DMS153 (cell line): ENCODE measurements at regions not wholly inside any gene's neighbourhood (a gene's known extent, or its start where the extent isn't known, plus 50 kb on each side); places are given as distances from the start of the nearest gene placed in this dataset.
"Not testable (repeated sequence)": the region's sequence is repeated elsewhere in the genome, so short reads cannot be mapped to it uniquely, and the experiment has no call there.

ENCODE experiments used
- DNase-seq: peaks from one replicate; lab custom pipeline; 2025; lab: John Stamatoyannopoulos, UW

DNA sequence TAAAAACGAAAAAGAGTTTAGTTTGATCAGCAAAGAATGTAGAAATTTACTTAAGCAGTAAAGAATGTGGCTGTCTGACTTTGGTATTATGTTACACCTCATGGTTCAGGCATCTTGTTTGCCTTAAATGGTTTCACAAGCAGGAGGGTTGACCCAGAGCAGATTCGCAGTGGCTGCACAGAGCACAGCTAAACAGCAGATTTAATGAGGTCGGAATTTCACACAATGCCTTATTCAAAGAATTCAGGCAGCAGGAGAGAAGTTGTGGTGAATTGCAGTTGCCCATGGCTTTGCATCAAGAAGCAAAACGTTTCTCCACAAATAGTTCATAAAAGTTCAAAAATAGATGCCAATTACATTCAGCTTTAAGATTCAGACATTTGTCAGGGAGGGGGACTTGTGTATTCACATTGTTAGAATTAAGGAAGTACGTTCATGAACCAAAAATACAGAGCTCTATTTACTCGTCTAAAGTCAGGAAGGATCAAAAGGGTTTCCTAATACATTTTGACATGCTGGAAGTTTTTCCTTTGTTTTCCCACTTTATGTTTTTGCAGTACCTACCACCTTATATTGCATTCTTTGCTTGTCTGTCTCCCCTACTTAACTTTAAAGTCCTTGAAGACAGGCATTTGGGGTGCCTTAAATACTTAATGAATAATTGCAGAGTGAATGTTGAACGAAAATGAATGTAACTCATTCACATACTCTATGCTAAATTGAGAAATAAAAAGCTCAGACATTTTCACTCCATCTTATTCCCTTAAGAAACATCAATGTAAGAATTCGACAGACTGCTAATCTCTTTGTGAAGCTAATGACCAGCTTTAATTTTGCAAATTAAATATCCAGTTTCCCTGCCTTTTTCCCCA is 1163.6 kb upstream of the CITED2 start:
- DNase-seq = no peak

DNA sequence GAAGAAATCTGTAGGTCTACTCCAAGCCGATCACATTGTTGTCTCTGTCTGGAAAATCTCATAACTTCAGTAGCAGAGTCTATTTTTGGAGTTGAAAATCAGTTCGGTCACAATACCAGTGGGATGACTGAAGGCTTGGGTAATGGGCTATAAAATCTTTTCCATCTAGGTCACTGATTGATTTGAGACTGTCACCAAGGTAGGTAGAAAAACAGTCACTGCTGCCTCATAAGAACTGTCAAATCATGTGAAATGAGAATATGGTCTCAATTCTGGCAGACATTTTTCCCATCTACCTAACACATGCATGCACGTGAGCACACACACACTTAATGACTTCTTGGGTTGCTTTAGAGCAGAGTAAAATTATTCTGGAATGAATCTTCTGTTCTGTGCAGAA is 1162.8 kb upstream of the CITED2 start:
- no peak for DNase-seq

DNA sequence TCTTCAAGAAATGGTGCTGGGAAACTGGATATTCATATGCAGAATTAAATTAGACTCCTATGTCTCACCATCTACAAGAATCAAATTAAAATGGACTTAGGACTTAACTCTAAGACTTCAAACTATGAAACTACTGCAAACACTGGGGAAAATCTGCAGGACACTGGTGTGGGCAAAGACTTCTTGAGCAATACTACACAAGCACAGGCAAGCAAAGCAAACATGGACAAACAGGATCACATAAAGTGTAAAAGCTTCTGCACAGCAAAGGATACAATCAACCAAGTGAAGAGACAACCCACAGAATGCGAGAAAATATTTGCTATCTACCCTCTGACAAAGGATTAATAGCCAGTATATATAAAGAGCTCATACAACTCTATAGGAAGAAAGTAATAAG is 1161.1 kb upstream of the CITED2 start:
- DNase-seq = no peak

DNA sequence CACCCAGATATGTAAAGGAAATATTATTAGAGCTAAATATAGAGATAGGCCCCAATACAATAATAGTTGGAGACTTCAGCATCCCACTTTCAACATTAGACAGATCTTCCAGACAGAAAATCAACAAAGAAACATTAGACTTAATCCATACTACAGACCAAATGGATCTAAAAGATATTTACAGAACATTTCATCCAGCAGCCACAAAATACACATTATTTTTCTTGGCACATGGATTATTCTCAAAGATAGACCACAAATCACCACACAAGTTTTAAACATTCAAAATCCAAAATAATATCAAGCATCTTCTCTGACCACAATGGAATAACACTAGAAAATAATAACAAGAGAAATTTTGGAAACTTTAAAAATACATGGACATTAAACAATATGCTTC is 1159.1 kb upstream of the CITED2 start:
- DNase-seq = no peak

DNA sequence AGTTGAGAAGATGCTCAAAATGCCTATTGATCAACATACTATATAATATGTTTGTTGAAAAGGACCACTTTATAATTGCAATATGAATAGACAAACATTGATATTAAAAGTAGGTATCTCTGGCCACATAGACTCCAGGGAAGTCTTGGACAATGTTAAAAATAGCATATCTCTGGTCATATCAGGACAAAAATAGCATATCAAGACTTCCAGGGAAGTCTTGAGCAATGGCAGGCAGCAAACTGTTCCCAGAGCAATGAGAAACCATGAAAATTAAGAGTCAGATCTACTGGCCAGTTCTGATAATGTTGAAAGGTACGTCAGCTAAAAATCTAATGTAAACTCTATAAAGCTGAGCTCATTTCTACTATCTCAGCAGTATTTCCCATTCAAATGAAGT is 1130.3 kb upstream of the CITED2 start:
- no peak for DNase-seq

DNA sequence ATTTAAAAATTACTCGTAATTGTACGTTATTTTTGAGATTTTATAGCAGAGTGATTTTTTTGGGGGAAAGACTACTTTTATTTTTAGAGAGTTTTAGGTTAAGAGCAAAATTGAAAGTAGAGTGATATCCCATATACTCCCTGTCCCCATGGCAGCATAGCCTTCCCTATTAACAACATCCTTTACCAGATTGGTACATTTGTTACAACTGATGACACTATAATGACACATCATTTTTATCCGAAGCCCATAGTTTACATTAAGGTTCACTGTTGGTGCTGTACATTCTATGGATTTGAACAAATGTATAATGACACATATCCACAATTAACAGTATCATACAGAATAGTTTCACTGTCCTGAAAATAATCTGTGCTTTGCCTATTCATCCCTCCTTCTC is 1126.4 kb upstream of the CITED2 start:
- no peak for DNase-seq

DNA sequence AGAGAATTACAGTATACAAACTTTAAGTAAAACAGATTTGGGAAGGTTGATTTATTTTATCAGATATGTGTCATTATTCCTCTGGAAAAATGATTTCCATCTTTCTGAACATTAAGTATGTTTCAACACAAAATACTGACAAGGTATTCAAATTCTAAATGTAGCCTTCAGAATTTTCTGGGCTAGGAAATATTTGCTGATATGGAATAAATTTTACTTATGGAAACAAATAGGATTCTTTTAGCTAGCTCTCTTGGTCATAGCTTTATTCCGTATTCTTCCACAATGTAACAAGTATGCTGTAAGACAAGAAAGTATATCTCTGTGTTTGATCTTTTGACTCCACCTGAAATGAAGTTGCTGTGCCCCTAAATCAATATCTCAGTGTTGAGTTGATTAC is 1125.2 kb upstream of the CITED2 start:
- DNase-seq = no peak

DNA sequence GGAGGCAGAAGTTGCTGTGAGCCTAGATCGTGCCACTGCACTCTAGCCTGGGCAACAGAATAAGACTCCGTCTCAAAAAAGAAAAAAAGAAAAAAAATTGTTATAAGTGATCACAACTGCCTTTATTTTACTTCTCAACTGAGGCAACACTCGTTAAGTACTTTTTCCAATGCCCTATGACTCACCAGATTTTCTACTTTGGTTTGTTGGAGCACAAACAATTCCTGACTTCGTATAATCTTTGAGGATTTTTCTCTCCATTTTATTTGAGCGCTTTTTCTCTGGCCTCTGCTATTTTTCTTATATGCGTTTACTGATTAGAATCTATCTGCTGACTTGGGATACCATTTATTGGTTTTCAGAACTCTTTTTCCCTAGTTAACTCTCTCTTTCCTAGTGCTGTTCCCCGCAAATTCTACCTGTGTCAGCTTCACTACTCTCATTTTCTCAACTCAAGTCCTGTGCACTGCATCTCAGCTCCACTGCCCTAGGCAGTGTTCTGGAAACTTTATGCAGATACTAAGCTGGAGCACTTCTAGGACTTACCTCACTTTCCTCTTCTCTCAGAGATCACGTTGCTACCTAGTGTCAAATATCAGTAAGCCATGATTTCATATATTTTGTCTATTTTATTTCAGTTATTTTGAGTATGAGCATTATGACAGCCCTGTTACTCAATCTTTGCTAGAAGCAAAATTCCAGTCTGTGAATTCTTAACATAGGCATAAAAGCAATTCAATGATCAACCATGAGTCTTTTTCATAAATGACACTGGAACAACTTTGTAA is 1120.1 kb upstream of the CITED2 start:
- DNase-seq = no peak

DNA sequence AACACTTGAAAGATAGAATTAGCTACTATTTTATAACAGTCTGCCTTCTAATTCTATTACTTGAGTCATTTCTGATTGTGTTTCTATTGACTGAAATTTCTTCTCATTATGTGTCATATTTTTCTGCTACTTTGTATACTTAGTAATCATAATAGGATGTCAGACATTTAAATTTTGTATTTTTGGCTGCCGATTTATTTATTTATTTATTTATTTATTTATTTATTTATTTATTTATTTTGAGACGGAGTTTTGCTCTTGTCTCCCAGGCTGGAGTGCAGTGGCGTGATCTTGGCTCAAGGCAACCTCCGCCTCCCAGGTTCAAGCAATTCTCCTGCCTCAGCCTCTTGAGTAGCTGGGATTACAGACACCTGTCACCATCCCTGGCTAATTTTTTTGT is 1119.0 kb upstream of the CITED2 start:
- DNase-seq = not testable (repeated sequence)

DNA sequence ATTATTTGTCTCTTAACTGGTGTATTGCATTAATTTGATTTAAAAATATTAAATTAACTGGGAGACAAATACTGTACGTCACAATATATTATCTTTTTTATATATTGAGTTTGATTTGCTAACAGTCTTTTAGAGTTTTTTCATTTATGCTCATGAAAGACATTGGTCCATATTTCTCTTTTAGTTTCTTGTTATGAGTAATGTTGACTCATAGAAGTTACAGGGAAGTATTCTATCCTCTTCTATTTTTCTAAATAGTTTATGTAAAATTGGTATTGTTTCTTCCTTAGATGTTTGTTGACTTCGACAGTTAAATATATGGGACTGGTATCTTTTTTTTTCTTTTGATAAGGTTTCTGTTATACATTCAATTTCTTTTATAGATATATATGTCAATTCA is 1115.6 kb upstream of the CITED2 start:
- no peak for DNase-seq

DNA sequence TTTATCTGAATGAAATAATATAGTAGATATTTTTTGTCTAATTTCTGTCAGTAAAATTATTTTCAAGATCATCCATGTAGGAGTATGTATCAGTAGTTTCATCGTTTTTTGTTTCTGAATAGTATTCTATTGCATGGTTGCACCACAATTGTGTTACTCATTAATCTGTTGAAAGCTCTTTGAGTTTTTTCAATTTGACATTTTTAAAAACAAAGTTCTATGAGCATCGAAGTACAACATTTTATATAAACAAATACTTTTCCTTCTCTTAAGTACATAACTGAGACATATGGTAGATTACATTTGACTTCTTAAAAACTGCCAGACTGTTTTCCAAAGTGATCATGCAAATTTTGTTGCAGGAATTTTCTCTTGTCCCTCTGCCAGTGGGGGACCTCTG is 1113.1 kb upstream of the CITED2 start:
- DNase-seq = no peak

DNA sequence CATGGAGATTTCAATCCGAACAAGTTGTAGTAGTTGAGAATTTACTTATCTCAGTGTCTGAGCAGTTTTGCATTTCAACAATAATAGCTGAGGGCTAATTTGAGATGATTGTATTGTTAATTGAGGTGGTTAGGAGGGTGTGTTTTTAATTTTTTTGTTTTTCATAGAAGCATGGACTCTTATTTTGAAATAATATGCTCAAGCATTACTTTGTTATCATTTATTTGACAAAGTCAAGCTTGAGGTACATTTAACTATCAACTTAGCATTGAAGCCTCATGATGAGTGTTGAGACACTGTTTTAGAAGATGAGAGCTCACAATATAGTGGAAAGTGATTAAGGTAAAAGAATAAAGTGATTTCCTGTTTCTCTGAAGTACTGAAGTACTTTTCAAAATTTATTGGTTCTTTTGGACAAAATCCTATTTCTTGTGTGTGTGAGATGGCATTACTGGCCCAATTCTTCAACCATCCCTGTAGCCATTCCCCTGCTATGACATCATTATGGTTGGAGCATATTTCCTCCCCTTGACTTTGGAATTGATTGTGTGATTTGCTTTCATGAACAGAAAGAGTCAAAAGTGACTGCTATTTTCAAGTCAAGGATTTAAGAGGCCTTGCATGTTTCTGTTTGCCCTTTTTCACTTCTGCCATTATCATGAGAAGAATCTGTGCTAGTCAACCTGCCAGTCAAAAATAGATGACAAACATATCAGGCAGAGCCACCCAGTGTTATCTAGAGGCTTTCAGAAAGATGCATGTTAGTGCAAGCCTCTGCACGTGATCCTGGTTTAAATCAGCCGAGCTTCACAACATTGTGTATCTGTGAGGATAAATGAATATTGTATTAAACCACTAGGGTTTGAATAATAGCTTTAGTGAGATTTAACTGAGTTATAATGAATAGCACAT is 1112.3 kb upstream of the CITED2 start:
- DNase-seq = no peak

DNA sequence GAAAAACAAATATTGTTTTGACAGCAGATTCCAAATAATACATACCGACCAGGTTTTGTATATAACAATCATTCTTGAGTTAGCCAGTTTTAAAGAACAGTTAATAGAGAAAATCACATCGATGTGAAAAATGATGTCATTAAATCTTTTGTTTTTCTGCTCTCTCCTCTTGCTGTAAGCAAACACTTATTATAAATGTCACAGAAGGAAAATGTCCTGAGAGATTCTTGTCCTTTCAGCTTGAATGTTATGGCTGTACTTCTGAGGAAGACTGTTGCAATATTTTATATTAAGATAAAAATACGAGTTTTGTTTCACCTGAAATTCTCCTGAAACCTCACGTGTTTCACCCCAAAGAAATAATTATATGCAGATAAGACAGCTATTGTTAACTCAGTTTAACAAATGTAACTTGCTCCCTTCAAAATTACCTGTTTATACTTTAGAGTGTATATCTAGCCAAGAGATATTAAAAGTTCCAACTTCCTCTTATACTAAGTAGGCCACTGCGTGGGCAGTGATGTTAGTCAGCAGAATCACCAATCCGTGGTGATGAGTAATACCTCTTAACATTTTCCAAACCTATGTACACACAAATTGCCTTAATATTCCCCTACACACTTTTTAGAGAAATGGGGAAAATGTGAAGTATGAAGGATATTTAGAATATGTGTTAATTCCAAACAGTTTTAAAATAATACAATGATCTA is 1111.4 kb upstream of the CITED2 start:
- peak; percentile 15 for DNase-seq

DNA sequence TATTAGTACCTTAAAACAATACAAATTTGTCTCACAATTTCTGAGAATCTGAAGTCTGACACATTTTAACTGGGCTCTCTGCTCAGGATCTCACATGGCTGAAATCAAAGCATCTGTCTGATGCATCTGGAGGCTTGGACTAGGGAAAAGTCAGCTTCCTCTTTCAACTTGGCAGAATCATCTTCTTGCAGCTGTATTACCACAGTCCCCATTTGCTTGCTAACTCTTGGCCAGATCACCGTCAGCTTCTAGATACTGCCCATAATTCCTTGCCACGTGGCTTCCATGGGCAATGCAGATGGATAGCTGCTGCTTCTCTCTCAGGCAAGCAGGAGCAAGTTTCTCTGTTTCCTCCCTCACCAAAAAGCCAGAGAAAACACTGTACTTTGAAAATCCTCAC is 1106.4 kb upstream of the CITED2 start:
- DNase-seq = no peak

DNA sequence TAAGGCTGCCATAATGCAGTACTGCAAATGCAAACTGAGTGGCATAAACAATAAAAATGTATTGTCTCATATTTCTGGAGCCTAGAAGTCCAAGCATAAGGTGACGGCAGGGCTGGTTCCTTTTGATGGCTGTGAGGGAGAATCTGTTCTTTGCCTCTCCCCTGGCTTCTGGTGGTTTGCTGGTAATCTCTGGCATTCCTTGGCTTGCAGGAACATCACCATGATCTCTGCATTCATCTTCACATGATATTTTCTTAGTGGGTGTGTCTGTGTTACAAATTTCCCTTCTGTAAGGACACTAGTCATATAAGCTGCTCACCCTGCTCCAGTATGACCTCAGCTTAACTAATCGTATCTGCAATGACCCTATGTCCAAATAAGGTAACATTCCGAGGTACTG is 1104.2 kb upstream of the CITED2 start:
- no peak for DNase-seq

DNA sequence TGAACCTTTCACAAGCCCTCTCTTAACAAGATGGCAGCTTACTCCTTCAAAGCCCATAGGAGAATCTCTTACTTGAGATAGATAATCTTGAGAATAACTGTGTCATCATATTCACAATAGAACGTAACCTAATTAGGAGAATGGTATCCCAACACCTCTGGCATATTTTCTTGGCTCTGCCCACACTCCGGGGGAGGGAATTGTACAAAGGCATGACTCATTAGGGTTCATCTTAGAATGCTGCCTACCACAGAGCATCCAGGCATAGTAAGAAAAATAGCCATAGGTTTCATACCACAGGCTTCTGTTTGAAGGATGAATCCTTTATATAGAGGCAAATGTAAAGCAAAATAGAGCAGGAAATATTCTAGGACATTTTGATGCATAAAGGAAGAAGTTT is 1100.6 kb upstream of the CITED2 start:
- no peak for DNase-seq

DNA sequence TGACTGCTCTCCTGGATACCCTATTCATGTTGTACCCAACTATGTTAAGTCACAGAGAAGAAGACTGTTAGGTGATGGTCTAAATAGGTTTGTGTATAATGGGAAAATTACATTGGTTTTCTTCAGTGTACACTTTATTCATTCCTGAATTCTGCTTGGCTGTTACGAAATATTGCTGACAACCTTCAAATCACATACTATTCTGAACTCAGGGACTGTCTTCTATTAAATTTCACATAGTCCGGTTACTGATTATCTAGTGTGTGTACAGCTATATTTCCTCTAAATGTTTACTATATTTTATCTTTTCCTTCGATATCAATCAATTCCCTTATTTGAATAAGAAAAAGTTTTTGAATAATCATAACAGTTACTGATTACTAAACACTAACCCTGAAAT is 1090.3 kb upstream of the CITED2 start:
- DNase-seq = no peak

DNA sequence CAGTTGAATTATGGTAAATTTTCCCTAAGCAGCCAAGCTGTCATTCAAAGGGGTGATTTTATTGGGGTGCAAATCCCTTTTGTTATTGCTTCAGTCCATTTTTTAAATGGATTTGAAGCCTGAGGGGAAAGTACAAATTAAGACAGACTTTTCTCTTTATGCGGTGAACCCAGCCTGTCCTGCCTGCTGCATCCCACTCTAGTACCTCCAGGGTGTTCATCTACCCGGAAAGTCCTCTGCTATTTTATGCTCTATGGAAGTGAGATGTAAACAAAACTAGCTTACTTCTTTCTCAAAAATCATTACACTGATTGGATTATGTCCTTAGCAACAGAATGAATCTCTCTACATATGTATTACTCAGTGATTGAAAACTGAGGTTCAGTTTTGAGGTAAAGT is 1088.9 kb upstream of the CITED2 start:
- DNase-seq = no peak

DNA sequence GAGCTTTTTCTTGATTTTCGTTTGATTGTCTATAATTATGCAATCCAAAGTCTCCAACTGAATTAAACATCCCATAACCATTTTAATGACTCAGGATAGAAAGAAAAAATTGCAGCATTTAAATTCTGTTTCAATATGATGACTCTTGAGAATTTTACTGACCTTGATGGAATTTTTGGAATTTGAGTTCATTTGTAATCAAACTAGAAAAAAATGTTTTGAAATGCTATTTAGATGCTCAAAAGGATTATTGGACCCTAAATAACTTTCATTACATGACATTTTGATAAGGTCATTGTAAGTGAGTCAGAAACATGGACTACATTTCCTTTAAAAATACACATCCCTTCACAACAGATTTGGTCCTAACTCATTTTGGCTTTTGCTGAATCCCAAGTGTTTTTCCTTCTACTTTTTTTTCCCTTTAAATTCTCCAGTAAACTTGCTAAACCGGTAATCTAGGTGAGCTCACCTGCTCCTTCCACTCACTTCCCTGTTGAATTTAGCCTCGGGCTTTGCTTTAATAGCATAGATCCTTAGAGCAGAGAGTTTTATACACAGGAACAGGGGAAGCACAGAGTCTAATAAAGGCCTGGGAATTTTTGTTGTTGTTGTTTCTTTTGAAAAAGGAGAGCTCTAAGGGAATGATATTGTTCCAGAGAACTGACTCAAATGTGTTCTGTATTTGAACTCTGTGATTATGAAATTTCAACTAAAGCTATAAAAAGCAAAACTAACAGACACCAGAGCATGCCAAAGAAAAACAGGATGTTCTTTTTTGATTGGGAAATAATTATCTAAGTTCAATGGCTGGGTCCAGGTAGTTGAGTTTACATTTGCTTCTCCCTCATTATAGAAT is 1088.2 kb upstream of the CITED2 start:
- peak; percentile 88 for DNase-seq

DNA sequence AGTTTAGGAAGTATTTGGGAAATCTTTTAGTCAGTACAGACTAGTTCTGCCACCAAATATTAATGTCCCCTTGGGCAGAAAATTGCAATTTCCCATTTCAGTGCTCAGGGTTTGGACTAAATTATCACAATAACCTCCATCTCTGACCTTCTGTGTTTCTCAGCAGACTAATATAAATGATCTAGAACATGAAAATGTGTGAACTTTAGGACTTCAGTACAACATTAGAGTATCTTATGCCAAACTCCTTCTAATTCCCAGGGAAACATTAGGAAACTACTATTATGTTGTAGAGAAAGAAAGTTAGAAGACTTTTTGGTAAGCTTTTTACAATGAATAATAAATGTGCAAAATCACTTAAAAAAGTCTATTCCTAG is 1087.6 kb upstream of the CITED2 start:
- DNase-seq = no peak

DNA sequence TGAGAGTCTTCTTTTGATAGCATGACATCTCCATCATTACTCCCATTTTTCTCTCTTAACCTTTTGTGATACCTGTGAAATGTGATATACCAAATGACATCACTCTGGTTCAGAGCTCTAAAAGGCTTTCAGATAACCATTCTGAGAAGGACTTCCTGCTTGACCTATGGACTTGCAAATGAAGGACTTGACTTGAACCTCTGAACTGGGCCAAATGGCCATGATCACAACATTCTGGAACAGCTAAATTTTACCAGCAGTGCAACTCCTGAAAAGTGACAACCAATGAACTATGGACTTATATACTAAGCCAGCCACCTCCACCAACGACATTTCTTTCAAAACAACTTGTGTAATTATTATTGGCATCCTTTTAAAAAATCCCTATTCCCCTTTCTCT is 1085.8 kb upstream of the CITED2 start:
- DNase-seq = peak; percentile 23
